CD4-positive, alpha-beta T cell (primary cell): ENCODE measurements at regions not wholly inside any gene's neighbourhood (a gene's known extent, or its start where the extent isn't known, plus 50 kb on each side); places are given as distances from the start of the nearest gene placed in this dataset.

Source experiments
- ATAC-seq: fragments of 200-7000 bp; cut with Tn5 transposase; one replicate; pipeline ENCODE4 v1.10.0; 2022; ENCODE audit warnings: mild to moderate bottlenecking; ENCODE audit not compliant: poor library complexity
- CTCF ChIA-PET: fragments of 350-600 bp; sonication (Branson Sonifier 250); formaldehyde crosslinking; loops from one replicate; lab custom pipeline; 2021; ENCODE audit warnings: antibody characterized with exemption, inconsistent platforms; lab: Charles Lee
- POLR2A ChIA-PET: fragments of 350-600 bp; sonication (Branson Sonifier 250); formaldehyde crosslinking; loops from one replicate; lab custom pipeline; 2021; ENCODE audit warnings: antibody characterized with exemption, inconsistent platforms; lab: Charles Lee
- DNase-seq, 14 experiments: peaks; one replicate each; pipeline ENCODE4 v3.0.0-alpha.2; 2013 to 2020; ENCODE audit warnings: mixed read lengths in 2 of 14
- H3K27ac ChIP-seq, 2 donors: one replicate each; pipeline versions ENCODE4 v1.5.1 to v1.7.0; 2013; ENCODE audit warnings: low read length in 2 of 2, low read depth in 1 of 2, mild to moderate bottlenecking in 1 of 2
- H3K27me3 ChIP-seq, 2 experiments: 1 replicate in 1 of 2; 2 replicates in 1 of 2; pipeline versions ENCODE4 v1.6.1 to v1.7.0; 2013; ENCODE audit warnings: low read length in 2 of 2, control low read depth in 1 of 2, mild to moderate bottlenecking in 1 of 2, moderate library complexity in 1 of 2; ENCODE audit not compliant: insufficient read depth in 2 of 2, control insufficient read depth in 1 of 2
- H3K36me3 ChIP-seq: one replicate; pipeline ENCODE4 v1.6.1; 2013; ENCODE audit warnings: low read length, control low read depth; ENCODE audit not compliant: insufficient read depth
- H3K4me1 ChIP-seq: one replicate; pipeline ENCODE4 v1.6.1; 2013; ENCODE audit warnings: low read length, control low read depth; ENCODE audit not compliant: insufficient read depth
- H3K4me3 ChIP-seq: one replicate; pipeline ENCODE4 v1.5.1; 2013; ENCODE audit warnings: mild to moderate bottlenecking, low read length, moderate library complexity
- H3K9me3 ChIP-seq, 2 experiments: 1 replicate in 1 of 2; 2 replicates in 1 of 2; pipeline versions ENCODE4 v1.6.1 to v1.7.0; 2013; ENCODE audit warnings: low read length in 2 of 2, mild to moderate bottlenecking in 2 of 2, control low read depth in 1 of 2, moderate library complexity in 1 of 2; ENCODE audit not compliant: control insufficient read depth in 1 of 2, insufficient read depth in 1 of 2
- H3K27ac Mint-ChIP-seq: one replicate; pipeline ENCODE4 v1.8.0; 2020; ENCODE audit warnings: mixed read lengths
- H3K27me3 Mint-ChIP-seq: one replicate; pipeline ENCODE4 v1.8.0; 2021; ENCODE audit warnings: mixed read lengths
- H3K36me3 Mint-ChIP-seq: one replicate; pipeline ENCODE4 v1.8.0; 2021; ENCODE audit warnings: low read depth, mixed read lengths
- H3K4me1 Mint-ChIP-seq: one replicate; pipeline ENCODE4 v1.8.0; 2021; ENCODE audit warnings: low read depth, mixed read lengths
- H3K4me3 Mint-ChIP-seq: one replicate; pipeline ENCODE4 v1.8.0; 2020; ENCODE audit warnings: mild to moderate bottlenecking, mixed read lengths
- H3K9me3 Mint-ChIP-seq: one replicate; pipeline ENCODE4 v1.8.0; 2020; ENCODE audit warnings: mixed read lengths
- intact Hi-C, 2 experiments: fragments of 100-400 bp; cut with DNase I in 1 of 2; cut with micrococcal nuclease in 1 of 2; formaldehyde crosslinking; loops; one replicate each; pipeline versions ENCODE4 v1.15.1 to v1.9.0; 2023 to 2025; cut with DNase I, micrococcal nuclease
- TF ChIP-seq, protein P1 (sequence below): fragments of 200-600 bp; IDR thresholded peaks from one replicate; pipeline ENCODE4 v1.8.0; 2022; ENCODE audit warnings: antibody characterized with exemption, mild to moderate bottlenecking

DNA sequence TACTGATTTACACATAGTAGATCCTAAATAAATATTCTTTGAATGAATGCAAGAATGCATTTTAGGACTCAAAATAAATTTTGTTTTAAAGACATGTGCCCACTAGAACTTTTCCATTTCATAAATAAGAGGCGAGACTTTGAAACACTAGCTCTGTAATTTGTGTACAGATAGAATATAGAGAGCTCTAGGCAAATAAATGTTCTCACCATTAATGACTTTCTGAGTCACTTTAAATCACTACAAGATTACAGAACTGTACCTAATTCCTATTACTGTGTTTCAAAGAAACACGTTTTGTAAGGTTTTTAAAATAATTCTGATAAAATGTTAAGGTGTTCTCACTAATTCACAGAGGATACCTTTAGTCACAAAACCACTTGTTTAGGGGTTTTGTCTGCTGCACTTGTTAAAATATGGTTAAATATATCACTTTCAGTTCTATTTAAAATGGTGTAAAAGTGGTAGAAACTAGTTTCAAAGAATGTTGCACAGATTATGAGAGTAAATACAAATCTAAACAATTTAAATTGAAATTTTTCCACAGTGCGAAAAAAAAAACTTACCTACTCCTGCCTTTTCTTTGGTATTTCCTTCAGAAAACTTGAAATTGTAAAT, 158.7 kb upstream of the ZC3H15 start:
- H3K4me3 Mint-ChIP-seq, result no peak overlapping the region
- peaks cover 4% of the 10 kb centered on the region for H3K9me3 Mint-ChIP-seq
- no peaks in the 10 kb centered on the region for H3K27me3 ChIP-seq
- no peak overlapping the region for H3K27ac Mint-ChIP-seq
- no peak overlapping the region for H3K4me3 ChIP-seq
- no peak overlapping the region for H3K27ac ChIP-seq
- no peaks in the 10 kb centered on the region for H3K9me3 ChIP-seq
- TF ChIP-seq, protein P1, sequence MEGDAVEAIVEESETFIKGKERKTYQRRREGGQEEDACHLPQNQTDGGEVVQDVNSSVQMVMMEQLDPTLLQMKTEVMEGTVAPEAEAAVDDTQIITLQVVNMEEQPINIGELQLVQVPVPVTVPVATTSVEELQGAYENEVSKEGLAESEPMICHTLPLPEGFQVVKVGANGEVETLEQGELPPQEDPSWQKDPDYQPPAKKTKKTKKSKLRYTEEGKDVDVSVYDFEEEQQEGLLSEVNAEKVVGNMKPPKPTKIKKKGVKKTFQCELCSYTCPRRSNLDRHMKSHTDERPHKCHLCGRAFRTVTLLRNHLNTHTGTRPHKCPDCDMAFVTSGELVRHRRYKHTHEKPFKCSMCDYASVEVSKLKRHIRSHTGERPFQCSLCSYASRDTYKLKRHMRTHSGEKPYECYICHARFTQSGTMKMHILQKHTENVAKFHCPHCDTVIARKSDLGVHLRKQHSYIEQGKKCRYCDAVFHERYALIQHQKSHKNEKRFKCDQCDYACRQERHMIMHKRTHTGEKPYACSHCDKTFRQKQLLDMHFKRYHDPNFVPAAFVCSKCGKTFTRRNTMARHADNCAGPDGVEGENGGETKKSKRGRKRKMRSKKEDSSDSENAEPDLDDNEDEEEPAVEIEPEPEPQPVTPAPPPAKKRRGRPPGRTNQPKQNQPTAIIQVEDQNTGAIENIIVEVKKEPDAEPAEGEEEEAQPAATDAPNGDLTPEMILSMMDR, result no peak
- H3K36me3 ChIP-seq, result no peaks in the 10 kb centered on the region
- no peaks in the 10 kb centered on the region for H3K4me1 ChIP-seq
- H3K4me1 Mint-ChIP-seq, result no peaks in the 10 kb centered on the region
- DNase-seq, result no peak
- H3K36me3 Mint-ChIP-seq, result no peaks in the 10 kb centered on the region
- intact Hi-C loops, result no loop called here
- no peaks in the 10 kb centered on the region for H3K27me3 Mint-ChIP-seq
- ChIA-PET POLR2A (no interaction called here), CTCF (no interaction called here)
- no peak for ATAC-seq

DNA sequence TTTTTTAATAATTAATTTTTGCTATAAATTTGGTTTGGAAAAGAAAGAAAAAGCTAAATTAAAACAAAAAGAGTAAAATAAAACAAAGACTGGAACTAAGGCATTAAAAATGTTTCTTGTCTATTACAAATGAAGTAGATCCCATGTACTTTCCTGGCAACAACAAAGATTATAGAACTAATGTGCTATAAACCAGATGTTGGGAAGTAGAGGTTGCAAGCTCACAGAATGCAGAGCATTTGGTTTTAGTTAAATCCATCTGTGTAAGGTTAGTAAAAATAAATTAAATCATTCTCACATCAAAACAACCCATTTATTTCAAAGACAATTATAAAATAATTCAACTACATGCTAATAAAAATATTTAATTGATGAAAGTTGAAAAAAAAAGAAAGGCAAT, 157.2 kb upstream of the ZC3H15 start:
- DNase-seq, result no peak
- ATAC-seq, result no peak
- H3K4me1 Mint-ChIP-seq, result no peaks in the 10 kb centered on the region
- H3K9me3 ChIP-seq, result no peaks in the 10 kb centered on the region
- ChIA-PET CTCF (no interaction called here), POLR2A (no interaction called here)
- no peaks in the 10 kb centered on the region for H3K36me3 ChIP-seq
- no peaks in the 10 kb centered on the region for H3K4me1 ChIP-seq
- no peaks in the 10 kb centered on the region for H3K27me3 ChIP-seq
- H3K9me3 Mint-ChIP-seq, result no peaks in the 10 kb centered on the region
- no peaks in the 10 kb centered on the region for H3K36me3 Mint-ChIP-seq
- H3K27ac ChIP-seq, result no peak overlapping the region
- intact Hi-C loops, result no loop called here
- H3K4me3 ChIP-seq, result no peak overlapping the region
- no peak overlapping the region for H3K27ac Mint-ChIP-seq
- H3K4me3 Mint-ChIP-seq, result no peak overlapping the region
- H3K27me3 Mint-ChIP-seq, result no peaks in the 10 kb centered on the region
- TF ChIP-seq, protein P1, result no peak

DNA sequence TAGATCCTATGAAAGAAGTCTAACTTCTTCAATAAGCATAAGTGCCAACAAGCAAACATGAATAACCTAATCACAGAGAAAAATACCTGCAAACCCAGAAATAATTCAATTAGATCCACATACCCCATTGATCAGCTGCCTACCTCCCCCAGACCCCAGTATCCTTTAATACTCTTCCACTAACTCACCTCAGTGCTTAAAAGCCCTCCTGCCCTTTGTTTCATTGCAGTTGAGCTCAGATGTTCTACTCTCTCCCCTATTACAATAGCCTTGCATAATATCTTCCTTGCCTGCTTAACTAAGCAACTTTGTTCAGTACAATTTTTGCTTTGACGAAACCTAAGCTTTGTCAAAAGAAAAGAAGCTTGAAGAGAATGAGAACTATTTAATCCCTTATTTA, 156.0 kb upstream of the ZC3H15 start:
- Histone ChIP-seq H3K36me3 (no peaks in the 10 kb centered on the region), H3K4me1 (no peaks in the 10 kb centered on the region), H3K4me3 (no peak overlapping the region), H3K27ac (no peak overlapping the region), H3K27me3 (no peaks in the 10 kb centered on the region), H3K9me3 (no peaks in the 10 kb centered on the region)
- no peak overlapping the region for H3K4me3 Mint-ChIP-seq
- TF ChIP-seq, protein P1, result no peak
- H3K36me3 Mint-ChIP-seq, result no peaks in the 10 kb centered on the region
- CTCF ChIA-PET, result no interaction called here
- intact Hi-C loops, result no loop called here
- DNase-seq (no peak), ATAC-seq (no peak)
- H3K9me3 Mint-ChIP-seq, result no peaks in the 10 kb centered on the region
- no peaks in the 10 kb centered on the region for H3K27me3 Mint-ChIP-seq
- H3K27ac Mint-ChIP-seq, result no peak overlapping the region
- POLR2A ChIA-PET, result no interaction called here
- no peaks in the 10 kb centered on the region for H3K4me1 Mint-ChIP-seq
